SIG-M5 treated with dmso at 0.1 percent for 504 hours (cell line): ENCODE measurements at regions not wholly inside any gene's neighbourhood (a gene's known extent, or its start where the extent isn't known, plus 50 kb on each side); places are given as distances from the start of the nearest gene placed in this dataset.

Source experiments
- DNase-seq: peaks from one replicate; lab custom pipeline; 2025; ENCODE audit not compliant: unreplicated experiment; lab: John Stamatoyannopoulos, UW

GRCh38 chr5:160906090-160906489, 54.1 kb upstream of the ATP10B start:
- no peak for DNase-seq

GRCh38 chr5:160905285-160905684, 53.3 kb upstream of the ATP10B start:
- no peak for DNase-seq

DNA sequence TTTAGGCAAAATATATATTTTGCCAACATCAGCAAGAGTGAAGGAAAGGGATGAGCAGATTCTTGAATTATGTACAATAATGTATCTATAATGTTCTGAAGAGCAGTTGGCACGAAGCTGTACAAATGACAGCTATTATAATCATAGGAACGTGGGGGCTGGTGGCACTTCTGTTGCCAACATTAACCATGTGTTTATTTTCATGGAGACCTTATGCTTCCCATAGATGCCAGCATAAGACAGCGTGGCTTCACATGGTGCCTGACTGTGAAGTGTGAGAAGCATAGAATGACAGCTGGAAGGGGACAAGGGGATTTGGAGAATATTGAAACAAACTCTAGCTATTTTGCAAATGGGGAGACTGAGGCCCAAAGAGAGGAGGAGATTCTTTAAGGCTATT, 52.6 kb upstream of the ATP10B start:
- DNase-seq: no peak

DNA sequence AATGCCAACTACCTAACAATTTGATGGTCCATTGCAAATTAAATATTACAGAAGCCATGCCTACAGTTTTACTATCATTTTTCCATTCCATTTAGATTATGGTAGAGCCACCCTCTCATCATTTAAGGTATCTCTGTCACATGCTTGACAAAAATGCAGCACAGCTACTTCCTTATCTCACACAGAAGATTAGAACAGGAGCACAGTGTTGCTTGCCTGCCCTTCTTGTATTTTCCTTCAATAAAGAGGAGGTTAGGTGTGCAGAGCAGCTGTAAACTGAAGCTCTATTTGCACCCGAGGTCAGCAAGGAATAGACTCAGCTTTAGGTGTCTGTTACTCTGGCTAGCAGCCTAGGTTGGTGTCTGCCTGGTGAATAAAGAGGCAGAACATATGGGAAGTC, 51.5 kb upstream of the ATP10B start:
- DNase-seq: no peak

GRCh38 chr5:160903076-160903475, 51.1 kb upstream of the ATP10B start:
- no peak for DNase-seq
